ENCODE measurements at regions not wholly inside any gene's neighbourhood (a gene's known extent, or its start where the extent isn't known, plus 50 kb on each side); places are given as distances from the start of the nearest gene placed in this dataset.
A peak's percentile ranks its signal among the peaks of the same experiment; 100 is the strongest.

DNA sequence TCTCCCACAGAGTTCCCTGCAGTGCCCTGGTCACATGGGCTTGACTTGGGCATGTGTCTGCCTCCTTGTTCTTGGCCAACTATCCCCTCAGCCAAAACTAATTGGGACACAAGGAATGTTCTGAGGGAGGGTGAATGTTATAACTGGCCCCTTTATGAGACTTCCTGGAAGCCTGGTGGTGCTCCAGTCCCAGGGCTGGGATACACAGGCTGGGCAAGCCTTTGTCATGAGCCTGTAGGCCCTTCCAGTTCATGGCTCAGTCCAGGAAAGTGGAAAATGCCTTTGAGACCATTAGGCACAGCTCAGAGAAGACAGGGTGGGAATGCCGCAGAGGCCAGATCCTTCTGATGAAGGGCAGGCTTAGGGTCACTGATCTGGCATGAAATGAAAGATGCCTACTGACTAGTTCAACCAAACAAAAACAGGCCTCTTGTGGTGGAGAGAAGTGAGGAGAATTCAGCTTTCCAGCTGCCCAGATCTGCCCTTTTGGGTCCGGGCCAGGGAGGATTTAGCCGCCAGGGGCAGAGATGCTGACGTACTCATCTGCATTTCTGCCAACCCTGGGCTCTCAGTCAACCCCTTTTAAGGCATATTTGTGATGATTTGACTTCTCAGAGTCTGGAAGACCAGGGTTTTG lies 961.5 kb downstream of the KCNMA1 start:
- H3K4me3 ChIP-seq (ENCODE audit: low read depth, low read length): no peak overlapping the region
- no peak for DNase-seq (ENCODE audit: low read depth)

DNA sequence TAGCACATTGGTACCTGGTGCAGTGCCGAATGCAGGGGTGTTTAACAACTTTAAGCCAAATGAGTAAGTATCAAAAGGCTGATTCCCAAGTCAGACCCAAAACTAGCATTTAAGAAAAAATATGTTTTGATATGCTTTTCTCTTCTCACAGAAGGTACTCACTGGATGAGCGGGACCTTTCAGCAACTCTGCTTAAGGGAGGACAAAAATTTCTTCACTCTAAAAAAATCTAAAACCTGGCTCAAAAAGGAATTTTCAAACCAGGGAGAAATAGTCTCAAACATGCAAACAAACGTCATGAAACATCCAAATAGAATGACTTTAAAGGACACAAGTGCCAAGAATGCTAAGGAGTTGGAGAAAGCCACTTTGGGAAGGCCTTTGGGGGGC lies 962.1 kb downstream of the KCNMA1 start:
- no peak overlapping the region for H3K4me3 ChIP-seq (ENCODE audit: low read depth, low read length)
- no peak for DNase-seq (ENCODE audit: low read depth)

DNA sequence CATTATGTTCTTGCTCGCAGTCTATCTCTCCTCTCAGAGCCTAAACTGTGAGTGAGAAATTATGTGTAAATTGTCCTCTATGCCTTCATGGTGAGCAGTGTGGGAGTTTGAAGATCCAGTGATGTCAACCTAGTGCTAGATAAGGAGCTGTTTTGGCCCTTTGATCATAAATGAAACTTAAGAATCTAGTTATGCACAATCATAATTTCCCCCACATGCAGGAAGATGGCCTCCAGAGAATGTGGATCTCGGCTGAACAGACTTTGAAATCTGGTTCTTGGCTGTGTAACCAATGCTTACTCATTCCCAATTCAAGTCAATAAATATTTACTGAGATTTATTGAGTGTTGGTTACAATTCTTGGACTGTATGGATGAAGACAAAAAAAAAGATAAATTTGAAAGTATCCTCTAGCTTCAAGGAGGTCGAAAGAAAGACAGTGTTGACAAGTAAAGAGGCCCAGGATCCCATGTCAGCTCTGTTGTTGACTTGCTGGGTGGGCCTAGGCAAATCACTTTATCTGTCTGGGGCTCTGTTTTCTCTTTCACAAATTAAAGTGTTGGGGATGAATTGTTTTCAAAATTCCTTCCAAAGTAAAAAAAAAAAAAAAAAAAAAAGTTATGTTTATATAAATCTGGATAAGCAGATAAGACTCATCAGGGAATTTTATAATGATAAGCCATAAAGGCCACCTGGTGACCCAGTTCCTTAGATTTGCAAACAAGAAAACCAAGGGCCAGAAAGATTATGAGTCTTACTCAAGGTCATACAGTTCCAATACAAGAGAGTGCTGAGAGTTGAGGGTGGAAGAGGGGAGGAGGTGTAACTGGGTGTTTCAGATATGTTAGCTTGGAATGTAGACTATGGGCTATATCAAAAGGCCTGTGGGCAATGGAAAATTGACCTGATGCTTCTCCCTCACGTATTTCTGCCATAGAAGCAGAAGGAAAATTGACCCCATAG lies 969.9 kb downstream of the KCNMA1 start:
- H3K4me3 ChIP-seq (ENCODE audit: low read depth, low read length): no peak overlapping the region
- no peak for DNase-seq (ENCODE audit: low read depth)

DNA sequence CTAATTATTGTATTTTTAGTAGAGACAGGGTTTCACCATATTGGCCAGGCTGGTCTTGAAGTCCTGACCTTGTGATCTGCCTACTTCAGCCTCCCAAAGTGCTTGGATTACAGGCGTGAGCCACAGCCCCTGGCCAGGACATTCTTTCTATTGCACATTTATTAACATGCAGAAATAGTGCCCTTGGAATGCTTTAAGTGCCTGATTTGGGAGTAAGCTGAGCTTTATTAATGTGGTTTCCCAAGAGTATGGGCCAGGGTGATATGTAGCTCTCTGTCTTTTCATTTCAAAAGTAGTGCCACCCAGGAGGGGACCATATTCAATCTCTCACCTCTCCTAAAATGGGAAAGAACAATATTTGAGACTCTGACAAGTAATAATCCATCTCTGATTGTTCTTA lies 970.7 kb downstream of the KCNMA1 start:
- no peak overlapping the region for H3K4me3 ChIP-seq (ENCODE audit: low read depth, low read length)
- DNase-seq (ENCODE audit: low read depth): no peak

DNA sequence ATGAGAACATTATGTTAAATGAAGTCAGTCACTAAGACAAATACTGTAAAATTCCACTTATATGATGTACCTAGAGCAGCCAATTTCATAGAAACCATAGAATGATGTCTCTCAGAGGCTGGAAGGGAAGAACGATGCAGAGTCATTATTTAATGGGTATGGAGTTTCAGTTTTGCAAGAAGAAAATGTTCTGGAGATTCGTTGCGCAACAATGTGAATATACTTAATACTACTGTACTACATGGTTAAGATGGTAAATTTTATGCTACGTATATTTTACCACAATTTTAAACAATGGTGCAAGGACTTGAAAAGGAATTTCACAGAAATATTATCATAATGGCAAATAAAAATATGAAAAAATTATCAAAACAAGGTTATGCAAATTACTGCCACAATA lies 972.6 kb downstream of the KCNMA1 start:
- no peak overlapping the region for H3K4me3 ChIP-seq (ENCODE audit: low read depth, low read length)
- DNase-seq (ENCODE audit: low read depth): no peak

DNA sequence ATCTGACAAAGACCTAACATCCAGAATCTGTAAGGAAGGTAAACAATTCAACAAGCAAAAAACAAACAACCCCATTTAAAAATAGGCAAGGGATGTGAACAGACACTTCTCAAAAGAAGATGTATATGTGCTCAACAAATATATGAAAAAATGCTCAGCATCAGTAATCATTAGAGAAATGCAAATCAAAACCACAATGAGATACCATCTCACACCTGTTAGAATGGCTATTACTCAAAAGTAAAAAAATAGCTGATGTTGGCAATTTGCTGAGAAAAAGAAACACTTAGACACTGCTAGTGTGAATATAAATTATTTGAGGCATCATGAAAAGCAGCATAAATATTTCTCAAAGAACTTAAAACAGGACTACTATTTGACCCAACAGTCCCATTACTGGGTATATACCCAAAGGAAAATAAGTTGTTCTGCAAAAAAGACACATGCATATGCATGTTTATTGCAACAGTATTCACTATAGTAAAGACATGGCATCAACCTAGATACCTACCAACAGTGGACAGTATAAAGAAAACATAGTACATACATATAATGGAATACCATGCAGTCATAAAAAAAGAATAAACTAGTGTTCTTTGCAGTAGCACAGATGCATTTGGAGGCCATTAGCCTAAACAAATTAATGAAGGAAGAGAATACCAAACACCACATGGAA lies 980.1 kb downstream of the KCNMA1 start:
- H3K4me3 ChIP-seq (ENCODE audit: low read depth, low read length): no peak overlapping the region
- DNase-seq (ENCODE audit: low read depth): no peak

DNA sequence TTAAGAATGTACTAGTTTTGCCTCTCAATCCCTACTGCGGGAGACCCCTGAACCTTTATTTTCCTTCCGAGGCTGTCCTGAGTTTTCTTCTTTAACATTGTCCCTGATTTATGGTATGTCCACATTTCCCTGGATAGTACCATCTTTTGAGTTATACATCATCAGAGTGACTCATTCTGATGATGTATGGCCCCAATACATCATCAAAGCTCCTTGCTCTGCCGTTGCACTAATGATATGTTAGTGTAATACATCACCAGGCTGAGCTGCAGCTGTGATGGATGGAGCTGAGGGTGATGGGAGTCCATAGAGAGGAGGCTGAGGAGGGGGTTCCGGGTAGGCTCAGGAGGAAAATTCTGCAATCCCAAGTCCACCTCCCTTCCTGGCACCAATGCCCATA lies 986.5 kb downstream of the KCNMA1 start:
- no peak for DNase-seq (ENCODE audit: low read depth)
- no peak overlapping the region for H3K4me3 ChIP-seq (ENCODE audit: low read depth, low read length)

DNA sequence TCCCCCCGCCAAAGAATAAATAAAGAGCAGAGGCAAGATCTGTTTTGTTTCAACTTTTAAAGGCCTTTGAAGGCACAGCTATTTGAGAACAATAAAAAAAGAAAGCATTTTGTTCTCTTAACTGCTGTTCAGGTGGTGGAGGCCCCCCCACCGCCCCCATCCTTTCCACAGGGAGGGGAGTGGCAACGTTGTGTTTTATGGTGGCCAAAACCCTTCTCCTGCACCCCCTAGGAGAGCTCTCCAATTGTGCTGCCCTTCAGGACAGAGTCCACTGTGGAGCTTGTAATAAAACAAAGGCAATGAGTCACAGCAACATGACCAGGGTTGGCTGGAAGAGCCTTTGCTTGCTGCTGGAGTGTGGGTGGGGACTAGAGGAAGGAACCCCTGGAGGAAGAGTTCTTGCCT lies 987.9 kb downstream of the KCNMA1 start:
- DNase-seq (ENCODE audit: low read depth): peak; percentile 52
- no peak overlapping the region for H3K4me3 ChIP-seq (ENCODE audit: low read depth, low read length)

DNA sequence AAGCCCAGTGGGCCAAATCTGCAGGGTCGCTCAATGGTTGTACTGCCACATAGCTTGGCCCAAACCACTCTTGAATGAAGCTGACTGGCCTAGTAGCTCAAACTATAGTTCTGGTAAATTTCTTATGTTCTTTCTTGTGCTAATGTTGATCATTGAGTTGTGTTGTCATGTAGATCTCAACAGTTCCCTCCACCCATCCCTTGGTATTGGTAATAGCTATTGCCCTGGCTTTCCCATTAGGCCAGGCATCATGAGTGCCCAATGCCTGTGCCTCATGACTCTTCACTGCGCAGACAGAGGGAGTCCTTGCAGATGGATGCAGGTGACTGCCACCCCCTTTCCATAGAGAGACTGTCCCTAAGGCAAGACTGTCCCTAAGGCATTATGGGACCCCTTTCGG lies 988.4 kb downstream of the KCNMA1 start:
- DNase-seq (ENCODE audit: low read depth): no peak

DNA sequence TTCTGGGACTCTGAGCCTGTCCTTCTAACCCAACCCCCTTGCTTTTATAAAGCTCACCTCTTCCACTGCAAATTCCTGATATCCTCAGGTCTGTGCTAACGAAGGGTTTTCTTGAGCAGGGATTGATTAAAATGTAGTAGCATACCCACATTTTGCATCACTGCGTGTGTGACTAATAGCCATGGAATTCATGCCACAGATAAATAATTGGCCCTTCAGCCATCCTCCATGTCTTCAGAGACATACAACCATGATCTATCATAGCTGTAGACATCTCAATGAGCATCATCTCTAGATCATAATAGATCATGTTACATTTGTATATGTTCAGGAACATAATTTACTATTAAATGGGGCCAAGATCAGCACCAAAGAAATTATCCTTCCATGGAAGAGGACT lies 990.3 kb downstream of the KCNMA1 start:
- DNase-seq (ENCODE audit: low read depth): no peak
- H3K4me3 ChIP-seq (ENCODE audit: low read depth, low read length): no peak overlapping the region

More for the DNA sequence above, 988.4 kb downstream of the KCNMA1 start:
- H3K4me3 ChIP-seq (ENCODE audit: low read depth, low read length): no peak overlapping the region

DNA sequence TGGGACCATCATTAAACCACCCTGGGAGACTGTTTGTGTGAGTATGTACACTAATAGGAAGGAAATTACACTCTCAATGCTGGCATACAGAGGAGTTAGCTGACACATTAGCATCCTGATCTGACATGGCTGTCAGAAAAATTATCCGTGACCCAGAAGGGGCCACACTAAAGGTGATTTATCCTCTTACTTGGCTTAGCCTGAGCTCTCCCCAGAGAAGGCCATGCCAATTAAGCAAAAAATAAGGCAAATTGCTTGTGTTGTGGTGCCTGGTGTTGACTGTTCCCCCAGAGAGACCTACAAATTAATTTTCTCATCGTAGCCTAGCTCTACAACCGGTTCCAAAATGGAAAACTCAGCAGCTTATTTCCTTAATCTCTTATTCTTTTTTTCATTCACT lies 992.3 kb downstream of the KCNMA1 start:
- no peak for DNase-seq (ENCODE audit: low read depth)
- no peak overlapping the region for H3K4me3 ChIP-seq (ENCODE audit: low read depth, low read length)

DNA sequence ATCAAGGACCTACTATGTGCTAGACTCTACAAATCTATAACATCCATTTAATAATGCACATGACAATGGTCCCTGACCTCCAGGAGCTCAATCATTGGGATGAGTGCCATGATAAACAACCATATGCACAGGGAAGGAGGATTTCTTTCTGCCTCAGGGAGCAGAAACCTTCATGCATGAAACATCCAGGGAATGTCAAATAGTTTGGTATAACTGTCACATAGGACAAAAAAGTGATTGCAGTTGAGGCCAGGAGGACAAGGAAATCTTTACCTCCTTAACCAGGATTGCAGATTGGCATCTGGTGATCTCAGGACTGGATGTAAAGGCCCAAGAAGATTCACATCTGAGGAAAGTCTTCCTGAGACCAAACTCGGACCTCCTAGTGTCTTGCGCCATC lies 993.1 kb downstream of the KCNMA1 start:
- DNase-seq (ENCODE audit: low read depth): no peak
- no peak overlapping the region for H3K4me3 ChIP-seq (ENCODE audit: low read depth, low read length)

DNA sequence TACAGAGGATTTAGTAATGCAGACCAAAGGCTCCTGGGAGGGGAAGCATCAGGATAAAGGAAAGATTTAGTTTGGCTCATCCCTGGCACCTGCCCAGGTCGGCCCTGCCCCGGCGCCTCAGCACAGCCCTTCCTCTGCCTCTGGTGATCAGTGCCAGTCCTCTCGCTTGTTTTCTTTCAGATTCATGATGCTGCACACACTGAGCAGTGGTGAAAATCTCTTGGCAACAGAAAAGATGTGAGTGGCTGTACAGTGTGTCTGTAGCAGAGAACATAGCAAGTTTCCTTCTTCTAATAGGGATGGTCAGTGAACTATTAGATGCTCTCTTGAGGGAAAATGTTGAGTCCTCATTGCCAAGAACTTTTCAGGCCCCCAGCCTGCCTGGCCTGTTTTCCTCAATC lies 994.1 kb downstream of the KCNMA1 start:
- no peak overlapping the region for H3K4me3 ChIP-seq (ENCODE audit: low read depth, low read length)
- DNase-seq (ENCODE audit: low read depth): no peak

DNA sequence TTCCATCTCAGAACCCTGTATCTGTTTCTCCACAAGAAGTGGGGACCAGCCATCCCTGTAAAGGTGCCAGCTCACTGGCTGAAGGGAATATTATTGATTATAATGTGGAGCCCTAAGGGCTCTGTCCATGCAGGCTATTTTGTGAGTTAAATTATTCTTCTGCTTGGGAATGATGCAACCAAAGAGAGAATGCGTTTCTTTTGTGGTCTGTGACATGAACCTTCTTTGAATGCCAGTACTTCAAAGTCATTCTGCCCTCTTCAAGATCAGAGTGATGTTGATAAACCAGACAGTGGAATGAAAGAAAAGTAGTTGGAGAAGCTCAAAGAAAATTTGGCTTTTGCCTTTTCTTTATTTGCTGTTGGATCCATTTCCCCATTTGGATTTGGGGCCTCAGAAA lies 995.2 kb downstream of the KCNMA1 start:
- no peak for DNase-seq (ENCODE audit: low read depth)
- H3K4me3 ChIP-seq (ENCODE audit: low read depth, low read length): no peak overlapping the region

DNA sequence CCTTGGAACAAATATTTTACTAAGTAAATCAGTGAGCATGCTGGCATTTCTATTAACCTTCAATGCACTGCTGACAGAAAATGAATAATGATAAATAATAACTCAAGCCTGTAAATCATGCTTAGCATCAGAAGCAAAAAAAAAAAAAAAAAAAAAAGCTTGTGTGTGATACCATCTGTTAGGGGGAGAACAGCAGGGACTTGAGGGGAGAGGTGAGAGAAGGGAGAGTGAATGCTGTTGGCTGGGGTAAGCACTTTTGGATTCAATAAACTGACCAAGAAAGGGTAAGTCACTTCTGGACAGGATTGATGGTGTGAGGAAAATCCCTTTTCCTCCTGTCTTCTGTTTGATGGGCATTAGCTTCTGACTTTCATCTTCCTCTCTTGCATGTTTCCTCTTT lies 996.4 kb downstream of the KCNMA1 start:
- H3K4me3 ChIP-seq (ENCODE audit: low read depth, low read length): no peak overlapping the region
- no peak for DNase-seq (ENCODE audit: low read depth)

DNA sequence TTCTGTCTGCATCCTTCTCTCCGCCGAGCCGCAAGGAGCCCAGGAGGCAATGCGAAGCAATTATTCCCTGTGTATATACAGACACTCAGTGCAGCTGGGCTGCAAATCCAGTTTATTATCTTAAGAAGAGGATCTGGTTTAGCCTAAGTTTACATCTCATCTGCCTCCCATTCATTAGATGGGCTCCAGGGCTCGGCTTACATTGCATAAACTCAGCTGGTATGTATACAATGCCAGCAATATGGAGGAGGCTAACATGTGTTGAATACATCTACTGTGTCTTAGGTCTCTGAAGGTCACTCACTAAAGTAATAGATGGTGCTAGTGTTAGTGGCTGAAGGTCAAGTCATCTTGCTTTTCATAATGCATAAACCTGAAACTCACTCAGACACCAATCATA lies 996.8 kb downstream of the KCNMA1 start:
- H3K4me3 ChIP-seq (ENCODE audit: low read depth, low read length): no peak overlapping the region
- no peak for DNase-seq (ENCODE audit: low read depth)

DNA sequence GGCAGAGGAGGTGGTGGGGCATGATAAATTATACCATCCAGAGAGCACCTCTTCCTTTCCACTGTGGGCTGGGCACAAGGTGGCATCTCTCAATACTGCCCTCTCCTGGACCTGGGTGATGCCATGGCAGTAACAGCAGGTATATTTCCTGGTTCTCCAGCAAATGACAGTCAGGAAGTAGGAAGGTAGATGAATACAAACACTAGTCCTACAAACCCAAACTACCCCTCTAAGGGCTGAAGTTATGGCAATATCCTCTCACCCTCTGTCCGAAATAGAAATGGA lies 1004.9 kb downstream of the KCNMA1 start:
- DNase-seq (ENCODE audit: low read depth): no peak
- no peak overlapping the region for H3K4me3 ChIP-seq (ENCODE audit: low read depth, low read length)

DNA sequence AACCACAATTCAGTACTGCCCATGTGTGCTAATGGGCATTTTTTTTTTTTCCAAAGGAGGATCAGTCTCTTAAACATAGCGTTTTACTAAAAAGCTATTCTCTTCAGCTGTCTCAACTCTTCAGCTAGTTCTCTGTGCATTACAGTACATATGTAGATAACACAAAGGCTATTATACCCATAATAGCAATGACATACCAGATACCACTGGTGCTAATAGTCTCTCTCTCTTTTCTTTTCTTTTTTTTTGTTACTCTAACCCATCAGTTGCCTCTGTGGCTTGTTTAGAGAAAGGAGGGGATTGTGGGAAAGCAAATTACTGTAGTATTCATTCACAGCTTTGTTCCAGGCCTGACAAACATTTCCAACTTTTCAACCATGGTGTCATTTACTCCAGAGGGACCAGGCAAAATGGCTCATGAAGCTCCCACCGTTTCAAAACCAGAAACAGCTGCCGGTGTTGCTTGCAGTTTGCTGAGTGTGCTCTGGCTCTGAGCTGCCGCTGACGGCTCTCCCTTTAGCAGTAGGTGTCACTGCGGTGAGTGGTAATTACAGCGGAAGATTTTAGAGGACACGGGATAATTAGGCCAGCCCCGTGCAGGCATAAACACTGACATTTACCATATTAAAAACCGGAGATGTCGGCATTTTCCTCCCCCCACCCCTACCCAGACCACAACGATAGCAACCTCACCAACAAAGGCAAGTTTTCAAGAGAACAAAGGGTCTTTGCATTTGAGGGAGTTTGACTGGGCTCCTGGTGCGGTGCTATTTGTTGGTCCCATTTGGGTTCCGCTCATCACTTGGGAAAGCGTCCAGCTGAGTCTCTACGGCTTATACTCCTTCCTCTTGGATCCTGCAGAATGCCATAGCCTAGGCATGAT lies 1005.5 kb downstream of the KCNMA1 start:
- DNase-seq (ENCODE audit: low read depth): no peak
- H3K4me3 ChIP-seq (ENCODE audit: low read depth, low read length): no peak overlapping the region

DNA sequence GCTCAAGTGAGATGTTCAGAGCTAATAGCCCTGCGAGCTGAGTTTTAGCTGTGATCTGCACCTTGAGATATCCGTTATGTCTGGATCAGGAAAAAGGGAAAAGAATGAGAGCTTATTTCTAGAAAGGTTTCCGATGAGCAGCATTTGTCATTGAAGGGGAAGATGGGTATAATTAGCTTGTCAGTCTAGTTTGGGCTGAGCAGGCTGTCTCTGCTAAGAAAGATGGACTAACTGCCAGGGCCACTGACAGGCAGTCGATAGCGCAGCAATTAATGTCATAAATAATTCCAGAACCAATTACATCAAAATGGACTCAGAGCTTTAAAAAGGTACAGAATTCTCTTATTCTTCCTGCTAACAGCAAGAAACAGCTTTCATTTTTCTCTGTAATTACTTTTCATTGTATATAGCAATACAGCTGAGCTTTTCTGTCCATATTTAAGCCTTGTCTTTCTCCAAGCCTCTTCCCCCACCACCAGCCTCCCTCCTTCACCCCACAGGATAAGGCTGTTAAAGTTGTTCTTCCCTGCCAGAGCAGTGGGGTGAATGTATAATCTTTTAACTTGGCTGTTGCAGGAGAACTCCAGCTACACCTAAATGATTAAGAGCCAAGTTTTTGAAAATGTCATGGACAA lies 1006.5 kb downstream of the KCNMA1 start:
- H3K4me3 ChIP-seq (ENCODE audit: low read depth, low read length): no peak overlapping the region
- no peak for DNase-seq (ENCODE audit: low read depth)

Data from skeletal muscle cell (primary cell).